GM23338 (cell line): ENCODE measurements at regions not wholly inside any gene's neighbourhood (a gene's known extent, or its start where the extent isn't known, plus 50 kb on each side); places are given as distances from the start of the nearest gene placed in this dataset.

ENCODE experiments used
- ATAC-seq: fragments of 200-7000 bp; cut with Tn5 transposase; 3 replicates; pipeline ENCODE4 v1.9.1; 2020
- DNase-seq: peaks from one replicate; pipeline ENCODE4 v3.0.0-alpha.2; 2015; ENCODE audit warnings: low spot score
- H2AFZ ChIP-seq: fragments of 200-600 bp; sonication (generic); 2 replicates; pipeline ENCODE4 v1.8.0; 2016; ENCODE audit warnings: antibody characterized with exemption, mild to moderate bottlenecking, moderate library complexity
- H3F3A ChIP-seq: fragments of 200-600 bp; sonication (generic); replicated peaks from 2 replicates; pipeline ENCODE4 v1.8.0; 2017; ENCODE audit warnings: antibody characterized with exemption, mixed run types, low read depth
- H3K27ac ChIP-seq: fragments of 200-600 bp; sonication (generic); 2 replicates; pipeline ENCODE4 v1.6.1; 2016; ENCODE audit warnings: low read depth
- H3K27me3 ChIP-seq: fragments of 200-600 bp; sonication (generic); 2 replicates; pipeline ENCODE4 v1.8.0; 2016; ENCODE audit warnings: mild to moderate bottlenecking, mixed run types, moderate library complexity; ENCODE audit not compliant: insufficient read depth
- H3K36me3 ChIP-seq: fragments of 200-600 bp; sonication (generic); 2 replicates; pipeline ENCODE4 v1.8.0; 2016; ENCODE audit warnings: mild to moderate bottlenecking; ENCODE audit not compliant: insufficient read depth
- H3K4me1 ChIP-seq: fragments of 200-600 bp; sonication (generic); 2 replicates; pipeline ENCODE4 v1.8.0; 2016; ENCODE audit warnings: mild to moderate bottlenecking, moderate library complexity; ENCODE audit not compliant: insufficient read depth
- H3K4me2 ChIP-seq: fragments of 200-600 bp; sonication (generic); 2 replicates; pipeline ENCODE4 v1.7.1; 2017; ENCODE audit warnings: mixed run types
- H3K4me3 ChIP-seq: fragments of 200-600 bp; sonication (generic); 2 replicates; pipeline ENCODE4 v1.6.1; 2016; ENCODE audit warnings: mixed run types
- H3K79me2 ChIP-seq: fragments of 200-600 bp; sonication (generic); replicated peaks from 2 replicates; pipeline ENCODE4 v1.8.0; 2017; ENCODE audit warnings: mild to moderate bottlenecking; ENCODE audit not compliant: insufficient read depth
- H3K9me2 ChIP-seq: fragments of 200-600 bp; sonication (generic); 2 replicates; pipeline ENCODE4 v1.8.0; 2017; ENCODE audit not compliant: insufficient read depth
- H4K20me1 ChIP-seq: fragments of 200-600 bp; sonication (generic); replicated peaks from 2 replicates; pipeline ENCODE4 v1.8.0; 2017; ENCODE audit warnings: mild to moderate bottlenecking; ENCODE audit not compliant: insufficient read depth
- H3K27ac Mint-ChIP-seq: 2 replicates; pipeline ENCODE4 v1.8.0; 2020; ENCODE audit warnings: inconsistent platforms, mild to moderate bottlenecking, moderate library complexity, mixed read lengths
- H3K27me3 Mint-ChIP-seq: 3 replicates; pipeline ENCODE4 v1.8.0; 2022; ENCODE audit warnings: low read depth, mild to moderate bottlenecking, moderate library complexity, mixed read lengths, inconsistent platforms; ENCODE audit not compliant: insufficient read depth, poor library complexity
- H3K36me3 Mint-ChIP-seq: 3 replicates; pipeline ENCODE4 v1.8.0; 2021; ENCODE audit warnings: low read depth, mild to moderate bottlenecking, inconsistent platforms, moderate library complexity, mixed read lengths
- H3K4me1 Mint-ChIP-seq: 3 replicates; pipeline ENCODE4 v1.8.0; 2020; ENCODE audit warnings: mild to moderate bottlenecking, inconsistent platforms, mixed read lengths
- H3K4me3 Mint-ChIP-seq: 3 replicates; pipeline ENCODE4 v1.8.0; 2021; ENCODE audit warnings: moderate library complexity, mild to moderate bottlenecking, inconsistent platforms, mixed read lengths
- H3K9me3 Mint-ChIP-seq: 3 replicates; pipeline ENCODE4 v1.8.0; 2020; ENCODE audit warnings: moderate library complexity, mild to moderate bottlenecking, inconsistent platforms, mixed read lengths
- CREB1 ChIP-seq: fragments of 250-450 bp; sonication (Bioruptor Pico); IDR thresholded peaks from 2 replicates; pipeline ENCODE4 v1.5.0; 2020; ENCODE audit warnings: low read depth, mild to moderate bottlenecking, moderate library complexity
- EZH2phosphoT487 ChIP-seq: fragments of 200-600 bp; sonication (generic); IDR thresholded peaks from one replicate; pipeline ENCODE4 v1.8.1; 2018; ENCODE audit warnings: antibody characterized with exemption; ENCODE audit not compliant: unreplicated experiment
- JUNB ChIP-seq: IDR thresholded peaks from one replicate; pipeline ENCODE4 v1.6.1; 2016; ENCODE audit warnings: antibody characterized with exemption; ENCODE audit not compliant: unreplicated experiment
- TF ChIP-seq, protein P1 (sequence below): fragments of 250-450 bp; sonication (Bioruptor Pico); IDR thresholded peaks from 2 replicates; pipeline ENCODE4 v1.5.0; 2020; ENCODE audit warnings: mild to moderate bottlenecking, moderate library complexity
- TF ChIP-seq, protein P2 (sequence below), 2 experiments: fragments of 200-600 bp in 1 of 2; sonication (generic) in 1 of 2; conservative IDR thresholded peaks; 2 replicates each; pipeline versions ENCODE4 v1.5.1 to v1.6.1; 2016 to 2017; ENCODE audit warnings: antibody characterized with exemption in 2 of 2, low read depth in 2 of 2, mild to moderate bottlenecking in 2 of 2, moderate library complexity in 1 of 2

DNA sequence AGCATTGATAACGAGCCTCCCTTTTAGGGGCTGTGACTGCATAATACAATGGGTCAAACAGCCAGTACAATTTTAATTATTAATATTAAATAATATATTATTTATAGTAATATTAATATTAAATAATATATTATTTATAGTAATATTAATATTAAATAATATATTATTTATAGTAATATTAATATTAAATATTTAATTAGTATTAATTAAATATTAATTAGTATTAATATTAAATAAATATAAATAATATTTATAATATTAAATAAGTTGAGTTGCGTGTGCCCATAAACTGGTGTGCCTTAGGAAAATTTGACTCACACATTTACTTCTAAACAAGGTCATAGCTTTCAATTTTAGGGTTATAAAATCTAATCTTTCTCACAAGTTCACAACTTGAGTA is 509.3 kb upstream of the RGS18 start:
- Histone ChIP-seq H2AFZ (no peak overlapping the region), H3K9me2 (no peaks in the 10 kb centered on the region), H3K36me3 (no peaks in the 10 kb centered on the region), H3F3A (no peaks in the 10 kb centered on the region), H3K27ac (no peak overlapping the region), H4K20me1 (no peaks in the 10 kb centered on the region), H3K79me2 (no peaks in the 10 kb centered on the region), H3K4me2 (no peak overlapping the region), H3K27me3 (no peaks in the 10 kb centered on the region), H3K4me1 (no peaks in the 10 kb centered on the region), H3K4me3 (no peak overlapping the region)
- TF ChIP-seq CREB1 (no peak), EZH2phosphoT487 (no peak)
- TF ChIP-seq, protein P1, sequence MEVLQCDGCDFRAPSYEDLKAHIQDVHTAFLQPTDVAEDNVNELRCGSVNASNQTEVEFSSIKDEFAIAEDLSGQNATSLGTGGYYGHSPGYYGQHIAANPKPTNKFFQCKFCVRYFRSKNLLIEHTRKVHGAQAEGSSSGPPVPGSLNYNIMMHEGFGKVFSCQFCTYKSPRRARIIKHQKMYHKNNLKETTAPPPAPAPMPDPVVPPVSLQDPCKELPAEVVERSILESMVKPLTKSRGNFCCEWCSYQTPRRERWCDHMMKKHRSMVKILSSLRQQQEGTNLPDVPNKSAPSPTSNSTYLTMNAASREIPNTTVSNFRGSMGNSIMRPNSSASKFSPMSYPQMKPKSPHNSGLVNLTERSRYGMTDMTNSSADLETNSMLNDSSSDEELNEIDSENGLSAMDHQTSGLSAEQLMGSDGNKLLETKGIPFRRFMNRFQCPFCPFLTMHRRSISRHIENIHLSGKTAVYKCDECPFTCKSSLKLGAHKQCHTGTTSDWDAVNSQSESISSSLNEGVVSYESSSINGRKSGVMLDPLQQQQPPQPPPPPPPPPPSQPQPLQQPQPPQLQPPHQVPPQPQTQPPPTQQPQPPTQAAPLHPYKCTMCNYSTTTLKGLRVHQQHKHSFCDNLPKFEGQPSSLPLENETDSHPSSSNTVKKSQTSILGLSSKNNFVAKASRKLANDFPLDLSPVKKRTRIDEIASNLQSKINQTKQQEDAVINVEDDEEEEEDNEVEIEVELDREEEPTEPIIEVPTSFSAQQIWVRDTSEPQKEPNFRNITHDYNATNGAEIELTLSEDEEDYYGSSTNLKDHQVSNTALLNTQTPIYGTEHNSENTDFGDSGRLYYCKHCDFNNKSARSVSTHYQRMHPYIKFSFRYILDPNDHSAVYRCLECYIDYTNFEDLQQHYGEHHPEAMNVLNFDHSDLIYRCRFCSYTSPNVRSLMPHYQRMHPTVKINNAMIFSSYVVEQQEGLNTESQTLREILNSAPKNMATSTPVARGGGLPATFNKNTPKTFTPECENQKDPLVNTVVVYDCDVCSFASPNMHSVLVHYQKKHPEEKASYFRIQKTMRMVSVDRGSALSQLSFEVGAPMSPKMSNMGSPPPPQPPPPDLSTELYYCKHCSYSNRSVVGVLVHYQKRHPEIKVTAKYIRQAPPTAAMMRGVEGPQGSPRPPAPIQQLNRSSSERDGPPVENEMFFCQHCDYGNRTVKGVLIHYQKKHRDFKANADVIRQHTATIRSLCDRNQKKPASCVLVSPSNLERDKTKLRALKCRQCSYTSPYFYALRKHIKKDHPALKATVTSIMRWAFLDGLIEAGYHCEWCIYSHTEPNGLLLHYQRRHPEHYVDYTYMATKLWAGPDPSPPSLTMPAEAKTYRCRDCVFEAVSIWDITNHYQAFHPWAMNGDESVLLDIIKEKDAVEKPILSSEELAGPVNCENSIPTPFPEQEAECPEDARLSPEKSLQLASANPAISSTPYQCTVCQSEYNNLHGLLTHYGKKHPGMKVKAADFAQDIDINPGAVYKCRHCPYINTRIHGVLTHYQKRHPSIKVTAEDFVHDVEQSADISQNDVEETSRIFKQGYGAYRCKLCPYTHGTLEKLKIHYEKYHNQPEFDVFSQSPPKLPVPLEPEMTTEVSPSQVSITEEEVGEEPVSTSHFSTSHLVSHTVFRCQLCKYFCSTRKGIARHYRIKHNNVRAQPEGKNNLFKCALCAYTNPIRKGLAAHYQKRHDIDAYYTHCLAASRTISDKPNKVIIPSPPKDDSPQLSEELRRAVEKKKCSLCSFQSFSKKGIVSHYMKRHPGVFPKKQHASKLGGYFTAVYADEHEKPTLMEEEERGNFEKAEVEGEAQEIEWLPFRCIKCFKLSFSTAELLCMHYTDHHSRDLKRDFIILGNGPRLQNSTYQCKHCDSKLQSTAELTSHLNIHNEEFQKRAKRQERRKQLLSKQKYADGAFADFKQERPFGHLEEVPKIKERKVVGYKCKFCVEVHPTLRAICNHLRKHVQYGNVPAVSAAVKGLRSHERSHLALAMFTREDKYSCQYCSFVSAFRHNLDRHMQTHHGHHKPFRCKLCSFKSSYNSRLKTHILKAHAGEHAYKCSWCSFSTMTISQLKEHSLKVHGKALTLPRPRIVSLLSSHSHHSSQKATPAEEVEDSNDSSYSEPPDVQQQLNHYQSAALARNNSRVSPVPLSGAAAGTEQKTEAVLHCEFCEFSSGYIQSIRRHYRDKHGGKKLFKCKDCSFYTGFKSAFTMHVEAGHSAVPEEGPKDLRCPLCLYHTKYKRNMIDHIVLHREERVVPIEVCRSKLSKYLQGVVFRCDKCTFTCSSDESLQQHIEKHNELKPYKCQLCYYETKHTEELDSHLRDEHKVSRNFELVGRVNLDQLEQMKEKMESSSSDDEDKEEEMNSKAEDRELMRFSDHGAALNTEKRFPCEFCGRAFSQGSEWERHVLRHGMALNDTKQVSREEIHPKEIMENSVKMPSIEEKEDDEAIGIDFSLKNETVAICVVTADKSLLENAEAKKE (CRISPR knock-in tag), result no peak
- Mint-ChIP-seq H3K4me3 (no peak overlapping the region), H3K36me3 (no peaks in the 10 kb centered on the region), H3K4me1 (no peaks in the 10 kb centered on the region), H3K27ac (no peak overlapping the region), H3K9me3 (no peaks in the 10 kb centered on the region), H3K27me3 (no peaks in the 10 kb centered on the region)
- DNase-seq (no peak), ATAC-seq (no peak)

DNA sequence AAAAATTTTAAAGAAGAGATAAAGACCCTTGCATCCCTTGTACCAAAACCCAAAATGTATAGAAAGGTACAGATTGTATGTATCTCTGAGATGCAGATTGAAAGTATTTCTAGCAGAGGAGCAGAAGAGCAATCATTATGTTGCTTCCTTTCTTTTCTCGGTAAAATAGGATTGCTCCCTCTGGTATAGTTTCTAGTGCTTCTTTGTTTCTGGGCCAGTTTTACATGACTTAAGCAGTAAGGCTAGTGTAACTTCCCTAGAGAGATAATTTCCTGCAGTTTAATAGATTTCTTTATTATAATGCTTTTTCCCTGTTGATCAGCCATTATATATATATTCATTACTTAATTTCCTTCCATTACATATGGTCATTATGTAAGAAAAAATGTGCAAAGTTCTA is 496.2 kb upstream of the RGS18 start:
- no peak overlapping the region for H2AFZ ChIP-seq
- H3K9me3 Mint-ChIP-seq, result no peaks in the 10 kb centered on the region
- DNase-seq (no peak), ATAC-seq (no peak)
- H3K36me3 Mint-ChIP-seq, result no peaks in the 10 kb centered on the region
- H3K27me3 ChIP-seq, result no peaks in the 10 kb centered on the region
- no peaks in the 10 kb centered on the region for H4K20me1 ChIP-seq
- no peak overlapping the region for H3K4me3 ChIP-seq
- no peak overlapping the region for H3K4me2 ChIP-seq
- H3K4me1 ChIP-seq, result peaks cover 2% of the 10 kb centered on the region; the same call in 1 of the 2 replicates
- no peaks in the 10 kb centered on the region for H3F3A ChIP-seq
- H3K79me2 ChIP-seq, result no peaks in the 10 kb centered on the region
- no peaks in the 10 kb centered on the region for H3K27me3 Mint-ChIP-seq
- no peak overlapping the region for H3K27ac ChIP-seq
- no peaks in the 10 kb centered on the region for H3K36me3 ChIP-seq
- H3K27ac Mint-ChIP-seq, result no peak overlapping the region
- no peak overlapping the region for H3K4me3 Mint-ChIP-seq
- H3K4me1 Mint-ChIP-seq, result no peaks in the 10 kb centered on the region
- H3K9me2 ChIP-seq, result no peaks in the 10 kb centered on the region
- no peak for TF ChIP-seq EZH2phosphoT487
- TF ChIP-seq, protein P1 (CRISPR knock-in tag), result no peak
- TF ChIP-seq, protein P2, sequence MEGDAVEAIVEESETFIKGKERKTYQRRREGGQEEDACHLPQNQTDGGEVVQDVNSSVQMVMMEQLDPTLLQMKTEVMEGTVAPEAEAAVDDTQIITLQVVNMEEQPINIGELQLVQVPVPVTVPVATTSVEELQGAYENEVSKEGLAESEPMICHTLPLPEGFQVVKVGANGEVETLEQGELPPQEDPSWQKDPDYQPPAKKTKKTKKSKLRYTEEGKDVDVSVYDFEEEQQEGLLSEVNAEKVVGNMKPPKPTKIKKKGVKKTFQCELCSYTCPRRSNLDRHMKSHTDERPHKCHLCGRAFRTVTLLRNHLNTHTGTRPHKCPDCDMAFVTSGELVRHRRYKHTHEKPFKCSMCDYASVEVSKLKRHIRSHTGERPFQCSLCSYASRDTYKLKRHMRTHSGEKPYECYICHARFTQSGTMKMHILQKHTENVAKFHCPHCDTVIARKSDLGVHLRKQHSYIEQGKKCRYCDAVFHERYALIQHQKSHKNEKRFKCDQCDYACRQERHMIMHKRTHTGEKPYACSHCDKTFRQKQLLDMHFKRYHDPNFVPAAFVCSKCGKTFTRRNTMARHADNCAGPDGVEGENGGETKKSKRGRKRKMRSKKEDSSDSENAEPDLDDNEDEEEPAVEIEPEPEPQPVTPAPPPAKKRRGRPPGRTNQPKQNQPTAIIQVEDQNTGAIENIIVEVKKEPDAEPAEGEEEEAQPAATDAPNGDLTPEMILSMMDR (conservative IDR thresholded peaks at IDR 0.05; ENCODE audit: low read depth in 2 of 2), result no peak
- no peak for TF ChIP-seq JUNB
